ENCODE measurements at regions not wholly inside any gene's neighbourhood (a gene's known extent, or its start where the extent isn't known, plus 50 kb on each side); places are given as distances from the start of the nearest gene placed in this dataset.

- Mint-ChIP-seq H3K36me3 (ENCODE audit: low read depth) (no peaks in the 10 kb centered on the region), H3K9me3 (ENCODE audit: low read depth) (peaks cover 5% of the 10 kb centered on the region), H3K4me3 (ENCODE audit: unreplicated experiment) (no peak overlapping the region), H3K27ac (ENCODE audit: unreplicated experiment) (no peak overlapping the region), H3K4me1 (ENCODE audit: low read depth) (no peaks in the 10 kb centered on the region), H3K27me3 (ENCODE audit: low read depth) (no peaks in the 10 kb centered on the region)
- no peak for DNase-seq (ENCODE audit: low spot score)
- no peak for TF ChIP-seq CTCF (IDR thresholded peaks at IDR 0.05)
Observed at GRCh38 chr21:32209580-32209979, 69.3 kb downstream of the MIS18A start.

- H3K27ac Mint-ChIP-seq (ENCODE audit: unreplicated experiment), result no peak overlapping the region
- H3K4me1 Mint-ChIP-seq (ENCODE audit: low read depth), result no peaks in the 10 kb centered on the region
- H3K36me3 Mint-ChIP-seq (ENCODE audit: low read depth), result no peaks in the 10 kb centered on the region
- H3K9me3 Mint-ChIP-seq (ENCODE audit: low read depth), result no peaks in the 10 kb centered on the region
- no peak for TF ChIP-seq CTCF (IDR thresholded peaks at IDR 0.05)
- no peak for DNase-seq (ENCODE audit: low spot score)
- no peaks in the 10 kb centered on the region for H3K27me3 Mint-ChIP-seq (ENCODE audit: low read depth)
- no peak overlapping the region for H3K4me3 Mint-ChIP-seq (ENCODE audit: unreplicated experiment)
Observed at GRCh38 chr21:32207406-32207716, 71.5 kb downstream of the MIS18A start.

- H3K36me3 Mint-ChIP-seq (ENCODE audit: low read depth), result no peaks in the 10 kb centered on the region
- H3K27ac Mint-ChIP-seq (ENCODE audit: unreplicated experiment), result no peak overlapping the region
- H3K9me3 Mint-ChIP-seq (ENCODE audit: low read depth), result no peaks in the 10 kb centered on the region
- H3K4me1 Mint-ChIP-seq (ENCODE audit: low read depth), result no peaks in the 10 kb centered on the region
- DNase-seq (ENCODE audit: low spot score), result no peak
- no peaks in the 10 kb centered on the region for H3K27me3 Mint-ChIP-seq (ENCODE audit: low read depth)
- no peak for TF ChIP-seq CTCF (IDR thresholded peaks at IDR 0.05)
- H3K4me3 Mint-ChIP-seq (ENCODE audit: unreplicated experiment), result no peak overlapping the region
Observed at GRCh38 chr21:32206631-32207405, 72.0 kb downstream of the MIS18A start.

- H3K4me1 Mint-ChIP-seq (ENCODE audit: low read depth), result no peaks in the 10 kb centered on the region
- H3K36me3 Mint-ChIP-seq (ENCODE audit: low read depth), result no peaks in the 10 kb centered on the region
- H3K27ac Mint-ChIP-seq (ENCODE audit: unreplicated experiment), result no peak overlapping the region
- no peak for DNase-seq (ENCODE audit: low spot score)
- TF ChIP-seq CTCF (IDR thresholded peaks at IDR 0.05), result no peak
- H3K4me3 Mint-ChIP-seq (ENCODE audit: unreplicated experiment), result no peak overlapping the region
- H3K27me3 Mint-ChIP-seq (ENCODE audit: low read depth), result no peaks in the 10 kb centered on the region
- no peaks in the 10 kb centered on the region for H3K9me3 Mint-ChIP-seq (ENCODE audit: low read depth)
Observed at GRCh38 chr21:32203877-32204480, 74.9 kb downstream of the MIS18A start.

- Mint-ChIP-seq H3K4me3 (ENCODE audit: unreplicated experiment) (no peak overlapping the region), H3K4me1 (ENCODE audit: low read depth) (no peaks in the 10 kb centered on the region), H3K9me3 (ENCODE audit: low read depth) (no peaks in the 10 kb centered on the region), H3K27ac (ENCODE audit: unreplicated experiment) (no peak overlapping the region), H3K36me3 (ENCODE audit: low read depth) (no peaks in the 10 kb centered on the region), H3K27me3 (ENCODE audit: low read depth) (peaks cover 2% of the 10 kb centered on the region)
- DNase-seq (ENCODE audit: low spot score), result no peak
- TF ChIP-seq CTCF (IDR thresholded peaks at IDR 0.05), result no peak
Observed at GRCh38 chr21:32200029-32200428, 78.8 kb downstream of the MIS18A start.
